HEK293T (cell line): ENCODE measurements at regions not wholly inside any gene's neighbourhood (a gene's known extent, or its start where the extent isn't known, plus 50 kb on each side); places are given as distances from the start of the nearest gene placed in this dataset.

Experiments
- ARNT ChIP-seq: fragments of 450-650 bp; IDR thresholded peaks from 2 replicates; pipeline ENCODE4 v1.6.1; 2017; ENCODE audit warnings: mild to moderate bottlenecking
- CTBP1 ChIP-seq: fragments of 450-650 bp; IDR thresholded peaks from 2 replicates; pipeline ENCODE4 v1.6.1; 2016; ENCODE audit warnings: borderline replicate concordance
- FOXM1 ChIP-seq: fragments of 450-650 bp; IDR thresholded peaks from 2 replicates; pipeline ENCODE4 v1.6.1; 2017; ENCODE audit warnings: mild to moderate bottlenecking, borderline replicate concordance
- PKNOX1 ChIP-seq: fragments of 450-650 bp; IDR thresholded peaks from 2 replicates; pipeline ENCODE4 v1.6.1; 2016
- SP1 ChIP-seq: fragments of 450-650 bp; IDR thresholded peaks from 2 replicates; pipeline ENCODE4 v1.6.1; 2017
- SUZ12 ChIP-seq: fragments of 450-650 bp; IDR thresholded peaks from 2 replicates; pipeline ENCODE4 v1.6.1; 2016; ENCODE audit warnings: mild to moderate bottlenecking
- TARDBP ChIP-seq: fragments of 450-650 bp; IDR thresholded peaks from 2 replicates; pipeline ENCODE4 v1.6.1; 2016

- no peak for TF ChIP-seq CTBP1
- no peak for TF ChIP-seq SP1
- no peak for TF ChIP-seq ARNT
- TF ChIP-seq SUZ12, result no peak
- TF ChIP-seq PKNOX1, result no peak
- no peak for TF ChIP-seq FOXM1
- TF ChIP-seq TARDBP, result no peak
These were observed 96.3 kb downstream of the GGTLC2 start for GRCh38 chr22:22740560-22741276.
